Cardiac fibroblast (primary cell): ENCODE measurements at regions not wholly inside any gene's neighbourhood (a gene's known extent, or its start where the extent isn't known, plus 50 kb on each side); places are given as distances from the start of the nearest gene placed in this dataset.

Experiments
- DNase-seq, 2 donors: peaks; one replicate each; pipeline versions ENCODE4 v3.0.0 to v3.0.0-alpha.2; 2010; ENCODE audit warnings: low read depth in 2 of 2
- H3K4me3 ChIP-seq, 2 donors: replicated peaks in 1 of 2; 1 replicate in 1 of 2; 2 replicates in 1 of 2; pipeline ENCODE4 v1.5.1; 2011; ENCODE audit warnings: low read depth in 2 of 2, low read length in 2 of 2, mild to moderate bottlenecking in 2 of 2, moderate library complexity in 1 of 2
- TF ChIP-seq, protein P1 (sequence below): IDR thresholded peaks from one replicate; pipeline ENCODE4 v1.5.1; 2011; ENCODE audit warnings: low read depth, mild to moderate bottlenecking, low read length, inconsistent platforms

DNA sequence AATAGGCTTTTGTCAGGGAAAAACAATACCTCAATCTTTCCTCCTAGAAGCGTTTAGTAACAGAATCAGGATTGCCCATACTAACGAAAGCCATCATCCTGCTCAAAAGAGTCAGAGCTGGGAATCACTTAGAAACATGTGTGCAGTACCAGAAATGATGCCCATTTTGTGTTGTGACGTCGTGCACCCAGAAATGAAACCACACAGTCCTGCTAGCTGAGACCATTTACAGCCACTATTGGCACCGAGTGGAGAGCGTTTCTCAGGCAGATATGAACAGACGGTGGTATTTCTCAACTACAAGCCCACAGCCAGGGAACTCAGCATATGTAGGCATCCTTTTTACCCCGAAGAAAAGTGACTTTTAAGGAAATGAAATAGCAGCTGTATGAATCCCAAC lies 284.3 kb upstream of the LRATD1 start:
- TF ChIP-seq, protein P1, sequence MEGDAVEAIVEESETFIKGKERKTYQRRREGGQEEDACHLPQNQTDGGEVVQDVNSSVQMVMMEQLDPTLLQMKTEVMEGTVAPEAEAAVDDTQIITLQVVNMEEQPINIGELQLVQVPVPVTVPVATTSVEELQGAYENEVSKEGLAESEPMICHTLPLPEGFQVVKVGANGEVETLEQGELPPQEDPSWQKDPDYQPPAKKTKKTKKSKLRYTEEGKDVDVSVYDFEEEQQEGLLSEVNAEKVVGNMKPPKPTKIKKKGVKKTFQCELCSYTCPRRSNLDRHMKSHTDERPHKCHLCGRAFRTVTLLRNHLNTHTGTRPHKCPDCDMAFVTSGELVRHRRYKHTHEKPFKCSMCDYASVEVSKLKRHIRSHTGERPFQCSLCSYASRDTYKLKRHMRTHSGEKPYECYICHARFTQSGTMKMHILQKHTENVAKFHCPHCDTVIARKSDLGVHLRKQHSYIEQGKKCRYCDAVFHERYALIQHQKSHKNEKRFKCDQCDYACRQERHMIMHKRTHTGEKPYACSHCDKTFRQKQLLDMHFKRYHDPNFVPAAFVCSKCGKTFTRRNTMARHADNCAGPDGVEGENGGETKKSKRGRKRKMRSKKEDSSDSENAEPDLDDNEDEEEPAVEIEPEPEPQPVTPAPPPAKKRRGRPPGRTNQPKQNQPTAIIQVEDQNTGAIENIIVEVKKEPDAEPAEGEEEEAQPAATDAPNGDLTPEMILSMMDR: no peak
- no peak for DNase-seq
- H3K4me3 ChIP-seq: no peak overlapping the region

DNA sequence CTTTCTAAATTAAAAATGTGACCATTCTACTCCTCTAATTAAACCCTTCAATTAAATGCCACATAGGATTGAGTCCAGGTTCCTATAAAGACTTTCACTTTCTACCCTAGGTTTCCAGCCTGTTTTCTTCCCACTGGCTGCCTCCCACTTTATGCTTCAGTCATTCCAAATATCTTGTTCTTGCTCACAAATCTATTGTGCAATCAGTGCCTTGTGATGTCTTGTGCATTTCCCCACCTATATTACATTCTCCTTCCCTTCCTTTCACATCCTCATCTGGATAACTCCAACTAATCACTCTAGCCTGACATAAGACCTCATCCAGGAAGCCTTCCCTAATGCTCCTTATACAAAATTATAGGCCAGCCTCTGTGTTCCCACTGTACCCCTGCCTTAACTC lies 281.7 kb upstream of the LRATD1 start:
- DNase-seq: peak in 1 of 2 donors; percentile 15
- H3K4me3 ChIP-seq: no peak overlapping the region
- TF ChIP-seq, protein P1: no peak

DNA sequence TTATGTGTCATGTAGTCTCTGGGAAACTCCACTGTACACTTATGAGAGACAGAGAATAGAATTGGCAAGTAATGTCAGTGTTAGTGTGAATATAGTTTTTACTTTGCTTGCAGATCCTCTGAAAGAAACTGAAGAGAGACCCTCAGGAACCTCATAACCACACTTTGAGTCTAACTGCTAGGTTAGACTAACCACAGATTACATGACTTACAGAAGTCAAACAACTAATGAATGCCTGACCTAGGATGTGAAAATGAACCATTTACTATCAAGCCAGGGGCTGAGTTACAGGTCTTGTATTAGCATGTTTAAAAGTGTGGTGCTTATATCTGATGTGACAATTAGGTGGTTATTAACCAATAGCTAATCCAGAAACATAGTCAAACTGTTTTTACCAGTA lies 280.4 kb upstream of the LRATD1 start:
- TF ChIP-seq, protein P1: no peak
- no peak for DNase-seq
- H3K4me3 ChIP-seq: no peak overlapping the region

DNA sequence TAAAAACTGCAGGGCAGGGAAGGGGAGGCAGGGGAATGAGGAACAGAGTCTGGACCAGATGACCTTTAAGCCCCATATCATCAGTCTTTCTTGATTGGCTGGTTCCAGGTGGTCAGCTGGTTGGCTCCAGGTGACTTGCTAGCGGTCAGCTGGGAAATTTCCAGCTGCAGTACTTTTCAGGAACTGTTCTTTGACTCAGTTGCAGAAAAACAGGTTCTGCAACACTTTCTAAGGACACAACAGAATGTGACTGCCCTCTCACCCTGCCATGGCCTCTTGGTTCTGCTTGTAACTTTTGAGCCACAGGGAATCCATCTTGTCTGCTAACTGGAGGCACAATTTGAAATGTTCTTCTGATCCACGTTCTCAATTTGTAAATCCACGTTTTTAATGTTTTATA lies 278.3 kb upstream of the LRATD1 start:
- H3K4me3 ChIP-seq: no peak overlapping the region
- no peak for DNase-seq

DNA sequence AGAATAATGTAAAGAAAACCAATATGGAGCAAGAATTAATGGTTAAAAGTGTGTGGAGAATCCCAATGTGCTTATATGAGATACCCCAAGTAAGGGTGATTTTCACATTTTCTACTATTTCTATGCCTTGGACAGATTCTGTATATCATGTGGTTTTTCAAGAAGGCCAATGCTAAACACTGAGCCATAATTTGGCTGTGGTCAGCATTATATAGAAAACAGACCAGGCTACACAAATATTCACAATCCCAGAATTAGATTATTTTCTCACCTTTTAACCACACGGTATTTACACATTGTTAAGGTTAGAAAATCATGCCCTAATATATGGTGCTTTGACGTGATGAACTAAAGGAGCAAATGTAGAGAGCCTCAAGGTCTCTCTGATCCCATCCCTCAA lies 277.4 kb upstream of the LRATD1 start:
- TF ChIP-seq, protein P1: no peak

More for the DNA sequence above, 278.3 kb upstream of the LRATD1 start:
- TF ChIP-seq, protein P1: no peak

DNA sequence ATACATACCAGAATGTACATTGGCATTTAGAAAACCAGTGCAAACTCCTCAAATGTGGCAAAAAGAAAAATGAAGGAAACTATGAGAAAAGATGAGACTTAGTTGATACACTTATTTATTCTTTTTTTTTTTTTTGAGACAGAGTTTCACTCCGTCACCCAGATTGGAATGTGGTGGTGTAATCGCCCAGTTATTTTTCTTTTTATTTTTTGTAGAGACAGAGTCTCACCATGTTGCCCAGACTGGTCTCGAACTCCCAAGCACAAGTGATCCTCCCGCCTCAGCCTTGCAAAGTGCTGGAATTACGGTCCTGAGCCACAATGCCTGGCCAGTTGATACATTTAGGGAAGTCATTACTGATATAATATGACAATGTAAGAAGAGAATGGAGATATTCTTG lies 274.2 kb upstream of the LRATD1 start:
- H3K4me3 ChIP-seq: no peak overlapping the region
- TF ChIP-seq, protein P1: no peak
- peak in 1 of 2 donors; percentile 31 for DNase-seq

More for the DNA sequence above, 277.4 kb upstream of the LRATD1 start:
- DNase-seq: no peak
- no peak overlapping the region for H3K4me3 ChIP-seq

DNA sequence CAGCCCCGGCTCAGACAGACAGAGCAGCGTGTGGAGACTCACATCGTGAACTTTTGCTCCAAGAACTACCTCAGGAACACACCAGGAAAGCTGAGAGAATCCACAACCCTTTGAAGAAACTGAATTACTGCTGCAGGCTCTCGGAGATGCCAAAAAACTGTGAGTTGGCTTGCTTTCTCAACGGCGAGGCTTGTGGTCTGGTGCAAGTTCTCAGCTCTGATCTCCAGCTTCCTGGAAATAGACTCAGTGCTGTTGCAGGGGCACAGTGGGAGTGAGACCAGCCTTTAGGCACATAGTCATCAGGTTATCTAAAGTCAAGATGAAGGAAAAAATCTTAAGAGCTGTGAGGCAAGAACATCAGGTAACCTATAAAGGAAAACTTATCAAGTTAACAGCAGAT lies 273.7 kb upstream of the LRATD1 start:
- H3K4me3 ChIP-seq: no peak overlapping the region
- no peak for DNase-seq
- TF ChIP-seq, protein P1: no peak
